ENCODE measurements at regions not wholly inside any gene's neighbourhood (a gene's known extent, or its start where the extent isn't known, plus 50 kb on each side); places are given as distances from the start of the nearest gene placed in this dataset.
A peak's percentile ranks its signal among the peaks of the same experiment; 100 is the strongest.
"Not testable (repeated sequence)": the region's sequence is repeated elsewhere in the genome, so short reads cannot be mapped to it uniquely, and the experiment has no call there.

DNA sequence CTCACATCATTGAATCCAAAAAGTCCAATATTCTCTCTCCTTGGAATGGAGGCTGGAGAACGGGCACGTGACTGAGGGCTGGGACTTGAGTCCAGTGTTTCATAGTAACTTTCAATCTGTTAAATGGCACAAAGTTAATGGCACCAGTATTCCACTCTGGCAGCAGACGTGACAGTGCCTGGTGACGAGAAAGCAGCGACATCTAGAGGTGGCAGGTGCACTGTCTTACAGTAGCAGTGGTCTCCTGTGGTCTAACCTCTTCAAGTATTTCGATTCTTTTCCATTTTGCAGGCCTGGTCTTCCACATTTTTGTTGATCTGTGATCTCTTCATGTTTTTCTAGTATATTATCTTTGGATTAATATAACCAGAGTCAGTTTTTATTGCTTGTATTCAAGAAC is 107.1 kb downstream of the OXSM start:
- DNase-seq = peak; percentile 20

- DNase-seq = no peak
Observed at GRCh38 chr3:25899352-25900101, 109.6 kb downstream of the OXSM start.

GRCh38 chr3:25900161-25900560 is 110.3 kb downstream of the OXSM start:
- no peak for DNase-seq

DNA sequence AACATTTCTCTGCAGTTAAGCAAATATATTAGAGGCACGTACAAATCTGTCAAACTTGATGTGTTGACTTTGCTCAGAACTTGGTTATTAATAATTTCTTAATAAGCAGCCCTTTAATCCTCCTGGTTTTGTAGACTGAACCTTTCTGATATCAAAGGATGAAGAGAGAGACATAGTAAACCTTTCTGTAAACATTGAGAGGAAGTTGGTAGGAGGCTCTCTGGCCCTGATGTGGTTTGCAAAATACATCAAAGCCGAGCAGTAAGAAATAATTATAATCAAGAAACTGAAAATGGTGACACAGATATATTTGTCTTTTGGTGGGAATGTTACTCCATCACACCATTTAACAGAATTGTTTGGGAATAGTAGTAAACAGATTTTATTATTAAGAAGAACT is 111.9 kb downstream of the OXSM start:
- no peak for DNase-seq

GRCh38 chr3:25902586-25902985 is 112.7 kb downstream of the OXSM start:
- no peak for DNase-seq

DNA sequence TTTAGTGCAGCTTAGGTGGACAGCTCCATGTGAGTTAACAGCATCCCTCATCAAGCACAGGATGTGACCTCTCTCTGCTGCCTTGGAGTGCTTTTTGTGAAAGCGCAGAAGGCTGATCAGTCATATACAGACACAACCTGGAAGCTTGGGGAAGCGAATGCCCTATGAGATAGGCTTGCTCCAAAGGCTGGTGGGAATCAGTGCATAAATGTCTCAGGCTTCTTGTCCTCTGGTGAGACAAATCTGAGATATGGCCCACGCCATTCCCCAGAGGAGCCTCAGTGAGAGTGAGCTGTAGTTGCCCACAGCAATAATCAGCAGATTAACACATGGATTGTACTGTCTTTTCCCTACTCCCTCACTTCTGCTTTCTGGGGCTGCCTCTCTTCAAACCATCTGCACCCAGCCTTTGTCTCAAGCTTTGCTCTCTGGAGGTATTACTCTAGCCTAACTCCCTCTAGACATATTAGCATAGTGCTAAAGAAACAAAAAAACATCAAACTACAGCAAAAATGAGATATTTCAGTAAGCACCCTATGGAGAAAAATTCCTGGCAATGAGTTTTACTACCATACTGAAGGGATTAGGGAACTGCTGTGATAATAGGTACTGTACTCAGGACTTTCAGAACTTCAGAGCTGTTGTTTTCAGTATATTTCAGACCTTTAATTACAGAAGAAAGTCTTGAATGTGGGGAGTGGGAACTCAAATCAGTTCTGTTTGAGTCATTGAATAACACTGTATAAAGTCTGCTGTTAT is 113.7 kb downstream of the OXSM start:
- peak; percentile 14 for DNase-seq

DNA sequence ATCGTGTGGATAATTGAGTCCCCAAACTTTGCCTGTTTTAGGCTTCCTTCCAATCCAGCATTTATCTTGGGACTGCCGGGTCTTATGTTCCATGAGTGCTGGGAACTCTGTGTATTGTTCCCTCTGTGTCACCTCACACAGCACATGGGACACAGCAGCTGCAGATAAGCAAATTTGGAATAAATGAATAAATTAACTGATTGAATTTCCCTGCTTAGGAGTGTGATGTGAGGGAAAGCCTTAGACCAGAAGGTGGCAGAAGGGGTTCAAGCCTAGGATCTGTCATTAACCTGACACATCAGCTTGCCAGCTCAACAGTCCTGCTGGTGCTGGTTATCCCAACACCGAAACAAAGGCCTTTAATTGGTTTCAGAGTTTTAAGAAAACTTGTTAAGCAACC is 114.3 kb downstream of the OXSM start:
- DNase-seq = no peak

DNA sequence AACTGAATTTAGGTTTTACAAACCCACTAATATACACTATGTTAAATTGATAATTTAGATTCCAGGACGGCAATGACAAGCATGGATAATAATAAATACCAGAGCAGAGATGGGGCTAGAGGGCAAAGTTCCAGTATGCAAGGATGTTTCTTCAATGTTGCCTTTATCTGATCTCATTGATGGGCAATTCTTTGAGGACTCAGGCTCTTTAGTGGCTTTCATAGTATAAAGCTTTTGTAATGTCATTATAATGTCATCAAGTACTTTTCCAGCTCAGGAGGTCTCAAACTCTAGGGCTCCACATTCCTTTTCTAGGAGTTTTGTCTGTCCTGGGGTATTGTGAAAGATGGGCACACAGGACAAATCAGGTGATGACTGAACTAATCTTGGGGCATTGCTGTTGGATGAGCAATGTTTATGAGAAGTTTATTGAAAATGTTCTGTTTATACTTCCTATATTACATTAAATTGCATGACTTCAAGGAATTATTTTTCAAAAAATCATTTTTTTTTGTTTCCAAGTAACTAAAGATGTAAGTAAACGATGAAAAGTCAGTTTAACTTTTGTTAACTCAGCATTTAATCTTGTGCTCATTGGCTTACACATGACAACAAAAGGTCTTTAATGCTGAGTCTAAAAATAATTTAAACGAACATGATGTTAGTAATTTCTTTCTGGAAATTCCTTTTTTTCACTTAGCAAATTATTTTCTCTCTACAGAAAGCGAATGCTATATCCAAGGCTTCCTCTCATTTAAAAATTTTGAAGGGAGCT is 116.4 kb downstream of the OXSM start:
- no peak for DNase-seq

DNA sequence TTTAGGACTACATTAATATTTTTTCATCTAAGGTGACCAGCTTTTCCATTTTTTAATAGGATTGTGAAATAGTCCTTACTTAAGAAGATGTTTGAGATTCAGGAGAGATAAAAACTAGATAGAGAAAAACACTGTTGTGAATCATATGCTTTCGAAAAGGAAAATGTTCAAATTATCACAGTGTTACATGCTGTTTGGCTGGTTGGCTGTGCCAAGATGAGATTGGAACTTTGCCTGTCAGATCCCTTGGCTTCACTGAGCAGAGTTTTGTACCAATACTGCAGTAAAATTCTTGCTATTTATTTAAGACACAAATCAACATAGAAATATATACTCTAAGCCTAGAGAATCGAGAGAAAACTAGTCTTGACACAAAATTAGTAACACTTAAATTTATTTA is 117.2 kb downstream of the OXSM start:
- DNase-seq = no peak

GRCh38 chr3:25910105-25910504 is 120.2 kb downstream of the OXSM start:
- DNase-seq = no peak

DNA sequence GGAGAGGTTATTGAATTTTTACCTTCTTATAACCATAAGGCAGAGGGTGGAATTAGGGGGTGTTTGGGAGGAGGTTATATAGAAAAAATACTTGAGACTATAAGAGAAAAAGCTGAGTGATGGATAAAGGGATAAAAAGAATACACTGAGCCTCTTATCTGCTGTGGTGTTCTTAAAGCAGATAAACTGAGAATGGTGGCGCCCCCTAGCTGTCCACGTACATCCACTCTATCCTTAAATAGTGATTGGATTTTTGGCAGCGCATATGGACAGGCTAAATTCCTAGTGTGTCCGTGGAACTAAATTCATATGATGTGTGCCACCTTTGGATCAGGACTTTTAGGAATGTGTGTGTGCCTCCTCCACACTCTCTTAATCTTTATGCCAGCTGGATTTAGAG is 121.1 kb downstream of the OXSM start:
- DNase-seq = peak; percentile 76

GRCh38 chr3:25911525-25912295 is 121.8 kb downstream of the OXSM start:
- no peak for DNase-seq

- no peak for DNase-seq
Observed at GRCh38 chr3:25913179-25913578, 123.3 kb downstream of the OXSM start.

- no peak for DNase-seq
Observed at GRCh38 chr3:25915673-25916072, 125.8 kb downstream of the OXSM start.

GRCh38 chr3:25916321-25916720 is 126.4 kb downstream of the OXSM start:
- no peak for DNase-seq

- not testable (repeated sequence) for DNase-seq
Observed at GRCh38 chr3:25931967-25932366, 142.1 kb downstream of the OXSM start.

DNA sequence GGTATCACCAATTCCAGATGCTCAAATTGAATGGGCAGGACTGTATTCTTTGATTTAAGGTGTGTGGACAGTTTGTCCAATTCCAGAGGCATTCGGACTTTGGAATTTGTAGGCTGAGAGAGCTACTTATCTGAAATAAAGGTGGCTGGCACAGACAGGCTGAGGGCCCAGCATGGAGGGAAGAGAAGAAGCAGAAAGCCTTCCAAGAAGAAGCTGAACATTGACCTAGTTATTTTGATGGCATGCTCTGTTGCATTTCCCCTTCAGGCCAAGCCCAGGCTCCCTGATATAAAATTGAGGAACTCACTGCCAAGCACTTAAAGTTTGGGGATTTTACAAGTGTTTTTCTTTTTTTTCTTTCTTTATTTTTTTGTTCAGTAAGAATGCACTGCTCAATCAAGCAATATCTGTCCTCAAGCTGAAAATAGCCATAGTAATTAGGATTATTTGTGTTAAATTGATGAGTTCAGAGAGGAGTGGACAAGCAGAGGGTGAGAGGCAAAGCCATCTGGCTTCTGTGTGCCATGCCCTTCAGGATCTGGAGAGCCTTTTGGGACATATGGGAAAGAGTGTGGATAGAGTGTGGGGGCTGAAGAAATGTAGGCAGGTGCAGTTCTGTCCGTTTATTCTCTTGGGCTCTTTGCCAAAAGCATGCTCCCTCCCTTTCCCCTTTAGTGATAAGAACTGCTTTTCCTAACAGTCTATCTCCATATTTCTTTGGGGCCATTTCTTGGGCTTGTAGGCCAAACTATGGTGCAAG is 148.9 kb downstream of the OXSM start:
- no peak for DNase-seq

DNA sequence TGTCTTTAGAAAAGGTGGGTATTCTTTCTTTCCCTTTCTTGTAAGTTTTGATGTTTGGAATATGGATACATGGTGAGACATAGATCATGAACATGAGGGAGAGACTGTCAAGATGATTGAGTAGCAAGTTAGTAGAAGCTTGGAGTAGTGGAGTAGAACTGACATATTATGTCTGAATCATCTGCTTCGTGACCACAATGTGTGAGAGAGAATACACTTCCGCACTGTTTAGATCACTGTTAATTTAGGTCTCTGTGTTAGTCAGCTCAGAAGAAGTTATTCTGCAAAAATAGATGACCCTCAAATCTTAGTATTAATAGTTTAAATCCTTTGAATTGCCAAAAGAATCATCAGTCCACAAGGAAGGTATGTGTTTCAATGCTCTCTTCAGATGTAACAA is 151.0 kb downstream of the OXSM start:
- no peak for DNase-seq

- DNase-seq = no peak
Observed at GRCh38 chr3:25944329-25944728, 154.4 kb downstream of the OXSM start.

- no peak for DNase-seq
Observed at GRCh38 chr3:25945366-25945765, 155.5 kb downstream of the OXSM start.

DNA sequence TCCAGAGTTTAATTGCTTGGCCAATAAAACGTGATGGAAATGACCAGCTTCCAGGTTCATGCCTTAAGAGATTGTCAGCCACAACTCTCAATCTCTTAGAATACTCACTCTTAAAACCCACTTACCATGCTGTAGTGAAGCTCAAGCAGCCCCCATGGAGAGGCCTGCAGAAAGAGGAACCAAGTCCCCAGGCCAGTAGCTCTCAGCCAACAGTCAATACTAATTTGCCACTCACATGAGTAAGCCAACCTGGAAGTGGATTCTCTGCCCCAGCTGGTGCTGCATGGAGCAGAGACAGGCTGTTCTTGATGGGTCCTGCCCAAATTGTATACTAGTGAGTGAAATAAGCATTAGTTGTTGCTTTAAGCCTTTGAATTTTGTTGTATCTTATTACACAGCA is 155.9 kb downstream of the OXSM start:
- peak; percentile 4 for DNase-seq

- no peak for DNase-seq
Observed at GRCh38 chr3:25952133-25952532, 162.2 kb downstream of the OXSM start.

All from hematopoietic multipotent progenitor cell treated with erythropoietin and hydrocortisone succinate and interleukin-3 and kit ligand, for 4 days (in vitro differentiated cells).